IPS-NIHi7 (cell line): ENCODE measurements at regions not wholly inside any gene's neighbourhood (a gene's known extent, or its start where the extent isn't known, plus 50 kb on each side); places are given as distances from the start of the nearest gene placed in this dataset.
"Not testable (repeated sequence)": the region's sequence is repeated elsewhere in the genome, so short reads cannot be mapped to it uniquely, and the experiment has no call there.

Experiments used
- DNase-seq: peaks from one replicate; pipeline ENCODE4 v3.0.0; 2012; ENCODE audit warnings: mixed read lengths; ENCODE audit errors: extremely low spot score

DNA sequence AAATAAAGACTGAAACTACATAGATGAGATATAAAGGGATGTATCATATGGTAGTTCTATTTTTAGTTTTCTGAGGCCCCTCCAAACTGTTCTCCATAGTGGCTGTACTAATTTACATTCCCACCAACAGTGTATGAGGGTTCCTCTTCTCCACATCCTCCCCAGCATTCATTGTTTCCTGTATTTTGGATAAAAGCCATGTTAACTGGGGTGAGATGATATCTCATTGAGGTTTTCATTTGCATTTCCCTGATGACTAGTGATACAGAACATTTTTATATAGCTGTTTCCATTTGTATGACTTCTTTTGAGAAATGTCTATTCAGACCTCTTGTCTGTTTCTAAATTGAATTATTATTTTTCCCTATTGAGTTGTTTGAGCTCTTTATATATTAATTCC lies 229.3 kb downstream of the RFPL4B start:
- no peak for DNase-seq

DNA sequence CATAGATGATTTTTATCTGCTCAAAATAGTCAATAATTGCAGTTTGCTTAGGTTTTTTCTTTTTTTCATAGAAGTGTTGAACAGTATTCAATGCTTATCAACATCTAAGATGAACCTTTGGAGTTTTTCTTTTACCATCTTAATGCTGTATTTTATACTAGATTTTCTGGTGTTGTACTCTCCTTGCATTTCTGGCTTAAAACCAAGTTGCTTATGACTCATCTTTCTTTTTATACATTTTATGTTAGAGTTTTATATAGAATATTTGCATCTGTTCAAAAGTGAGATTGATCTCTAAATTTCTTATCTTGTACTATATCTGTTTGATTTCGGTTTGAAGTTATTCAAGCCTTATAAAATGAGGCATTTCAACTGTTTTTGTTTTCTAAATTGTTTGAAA lies 232.5 kb downstream of the RFPL4B start:
- DNase-seq: no peak

DNA sequence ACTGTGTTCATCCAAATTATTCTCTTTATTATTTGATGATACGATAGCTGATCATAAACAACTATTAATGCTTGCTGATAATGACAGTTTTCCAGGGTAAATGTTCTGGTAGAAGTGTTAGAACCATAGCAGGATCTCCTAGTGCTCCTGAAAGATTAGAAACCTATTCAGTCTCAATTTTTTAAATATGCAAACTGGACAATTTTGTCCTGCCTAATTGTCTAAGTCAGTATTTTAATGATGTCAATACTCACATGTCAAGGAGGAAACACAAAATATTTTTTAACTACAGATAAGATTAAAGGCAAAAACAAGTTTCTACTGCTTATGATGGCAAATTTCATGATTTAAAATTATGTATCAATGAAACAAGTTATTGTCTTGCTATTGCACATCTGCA lies 233.9 kb downstream of the RFPL4B start:
- DNase-seq: no peak

DNA sequence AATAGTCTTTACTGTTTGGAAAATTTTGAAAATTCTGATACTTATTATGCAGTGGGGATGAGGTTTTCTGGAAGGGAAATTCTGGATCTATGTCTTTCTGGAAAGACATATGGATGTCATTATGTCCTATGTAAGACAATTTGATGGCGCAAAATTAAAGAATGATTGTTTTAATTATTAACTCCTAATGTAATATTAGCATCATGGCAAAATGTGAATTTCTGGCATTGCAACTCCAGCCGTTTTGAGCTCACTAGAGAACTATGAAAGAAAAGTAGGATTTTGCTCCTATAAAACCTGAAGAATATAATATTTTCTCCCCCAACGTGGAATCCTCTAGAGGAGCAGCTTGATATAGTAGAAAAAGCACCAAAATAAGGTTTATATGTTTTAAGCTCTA lies 243.2 kb downstream of the RFPL4B start:
- DNase-seq: no peak

DNA sequence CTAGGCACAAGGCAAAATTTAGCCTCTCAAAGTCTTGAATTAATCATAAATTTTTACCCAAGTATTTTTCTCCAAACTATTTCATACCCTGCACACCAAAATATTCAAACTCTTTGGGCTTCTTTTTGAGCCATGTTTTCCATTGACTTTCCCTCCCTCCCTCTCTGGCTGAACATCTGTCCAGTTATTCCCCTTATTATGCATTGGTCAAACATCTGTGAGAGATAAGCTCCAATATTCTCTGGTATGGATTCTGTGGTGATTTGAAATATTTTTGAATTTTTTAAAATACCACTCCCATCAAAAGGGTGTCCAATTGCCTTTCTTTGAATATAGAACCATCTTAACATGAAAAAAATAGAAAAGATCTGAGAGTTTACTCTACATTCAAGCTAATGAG lies 244.2 kb downstream of the RFPL4B start:
- no peak for DNase-seq

DNA sequence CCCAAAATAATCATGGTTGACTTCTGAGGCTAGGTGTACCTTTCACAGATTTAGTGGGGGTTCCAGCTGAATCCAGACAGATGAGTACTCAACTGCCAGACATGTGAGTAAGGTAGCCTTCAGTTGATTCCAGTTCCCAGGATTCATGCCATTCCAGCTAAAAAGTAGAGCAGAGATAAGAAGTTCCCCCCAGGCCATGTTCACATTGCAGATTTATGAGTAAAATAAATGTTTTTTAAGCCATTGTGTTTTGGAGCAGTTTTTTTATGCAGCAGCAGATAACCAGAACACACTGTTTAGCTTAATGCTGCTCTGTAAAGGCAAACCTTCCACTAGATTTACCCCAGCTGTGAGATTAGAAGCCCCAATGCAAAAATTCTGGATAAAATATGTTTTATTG lies 245.0 kb downstream of the RFPL4B start:
- no peak for DNase-seq

DNA sequence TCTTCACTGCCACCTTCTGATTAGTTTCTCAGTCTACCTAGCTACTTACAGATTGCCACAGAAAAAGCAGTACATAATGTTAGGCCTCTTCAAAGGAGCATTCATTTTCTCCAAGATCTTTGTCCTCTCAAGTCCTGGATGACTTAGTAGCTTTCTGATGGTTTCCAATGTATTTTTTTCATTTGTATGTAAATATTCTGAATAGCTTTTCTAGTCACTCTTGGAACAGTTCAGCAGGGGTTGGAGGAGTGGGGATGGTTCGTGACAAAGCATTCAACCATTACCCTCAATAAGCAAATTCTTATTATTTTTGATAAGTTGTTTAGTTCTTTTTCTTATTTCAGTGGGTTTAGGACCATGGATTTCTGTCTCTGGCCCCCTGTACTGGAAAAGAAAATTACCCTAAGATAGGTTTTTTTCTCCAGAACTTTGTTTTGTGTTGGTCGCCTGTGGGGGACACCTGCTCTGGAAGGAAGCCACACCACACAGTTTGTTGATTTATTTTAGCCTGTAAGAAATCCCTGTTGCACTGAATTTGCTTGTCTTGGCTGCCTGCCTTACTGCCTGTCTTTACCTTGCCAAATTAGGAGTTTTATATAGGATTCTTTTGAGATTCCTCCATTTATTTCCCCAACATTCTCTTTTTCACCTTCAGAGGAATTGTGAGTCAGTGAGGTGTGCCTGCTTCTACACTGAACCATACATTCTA lies 247.9 kb downstream of the RFPL4B start:
- DNase-seq: no peak

DNA sequence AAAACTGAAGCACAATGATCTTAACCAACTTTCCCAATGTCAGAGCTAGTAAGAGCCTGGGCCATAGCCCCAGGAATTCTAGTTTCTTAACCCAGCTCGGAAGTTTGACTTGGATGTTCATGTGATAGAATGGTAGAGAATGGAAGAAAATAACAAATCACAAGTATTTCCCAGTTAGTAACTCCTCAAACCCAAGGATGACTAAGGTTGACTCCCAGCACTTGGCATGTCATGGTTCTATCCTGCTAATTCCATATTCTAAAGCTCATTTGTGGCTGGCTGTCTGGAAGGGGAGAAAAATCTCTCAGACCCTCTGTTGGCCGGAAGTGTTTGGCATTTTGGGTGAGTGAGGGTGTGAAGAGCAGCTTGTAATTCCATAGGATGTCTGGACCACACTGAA lies 248.7 kb downstream of the RFPL4B start:
- no peak for DNase-seq

DNA sequence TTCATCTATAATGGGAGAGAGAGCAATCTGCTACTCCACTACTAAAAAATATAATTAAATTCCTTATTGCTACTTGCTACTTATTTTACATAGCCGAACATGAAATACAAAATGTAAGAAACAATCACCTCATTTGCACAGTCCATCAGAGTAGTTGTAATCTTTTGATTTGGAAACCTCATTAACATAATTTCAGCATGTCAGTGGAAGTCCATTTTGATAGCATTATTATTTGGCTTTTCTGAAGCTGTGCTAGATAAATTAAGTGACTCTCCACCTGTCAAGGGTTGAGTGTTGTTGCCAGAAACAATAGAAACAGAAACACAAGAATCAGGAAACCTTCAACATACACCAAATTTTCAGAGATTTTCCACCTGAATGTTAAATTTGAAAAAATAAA lies 250.0 kb downstream of the RFPL4B start:
- no peak for DNase-seq

DNA sequence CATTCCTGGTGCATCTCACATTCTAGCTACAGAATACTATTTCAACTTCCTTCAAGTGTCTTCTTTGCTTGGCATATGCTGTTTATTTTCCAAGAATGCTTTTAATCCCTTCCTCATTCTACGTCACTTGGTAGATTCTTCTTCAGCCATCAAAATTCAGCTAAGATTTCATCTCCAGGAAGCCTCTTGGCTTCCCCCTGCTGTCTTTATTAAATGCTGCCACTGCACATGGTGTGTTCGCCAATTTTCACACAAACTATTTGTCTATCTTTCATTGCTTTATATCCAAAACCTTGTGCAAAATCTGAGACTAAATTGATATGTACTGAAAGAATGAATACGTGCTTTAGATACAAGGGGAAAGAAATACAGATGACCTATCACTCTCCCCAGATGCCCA lies 253.0 kb downstream of the RFPL4B start:
- no peak for DNase-seq

DNA sequence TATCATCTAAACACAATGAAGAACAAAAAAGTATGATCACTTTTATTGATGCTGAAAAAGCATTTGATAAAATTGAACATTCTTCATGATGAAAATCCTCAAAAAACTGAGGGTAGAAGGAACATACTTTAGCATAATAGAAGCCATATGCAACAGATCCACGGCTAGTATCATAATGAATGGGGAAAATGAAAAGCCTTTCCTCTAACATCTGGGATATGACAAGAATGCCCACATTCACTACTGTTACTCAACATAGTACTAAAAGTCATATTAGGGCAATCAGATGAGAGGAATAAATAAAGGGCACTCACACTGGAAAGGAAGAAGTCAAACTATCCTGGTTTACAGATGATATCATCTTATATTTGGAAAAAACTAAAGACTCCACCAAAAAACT lies 256.6 kb downstream of the RFPL4B start:
- no peak for DNase-seq

DNA sequence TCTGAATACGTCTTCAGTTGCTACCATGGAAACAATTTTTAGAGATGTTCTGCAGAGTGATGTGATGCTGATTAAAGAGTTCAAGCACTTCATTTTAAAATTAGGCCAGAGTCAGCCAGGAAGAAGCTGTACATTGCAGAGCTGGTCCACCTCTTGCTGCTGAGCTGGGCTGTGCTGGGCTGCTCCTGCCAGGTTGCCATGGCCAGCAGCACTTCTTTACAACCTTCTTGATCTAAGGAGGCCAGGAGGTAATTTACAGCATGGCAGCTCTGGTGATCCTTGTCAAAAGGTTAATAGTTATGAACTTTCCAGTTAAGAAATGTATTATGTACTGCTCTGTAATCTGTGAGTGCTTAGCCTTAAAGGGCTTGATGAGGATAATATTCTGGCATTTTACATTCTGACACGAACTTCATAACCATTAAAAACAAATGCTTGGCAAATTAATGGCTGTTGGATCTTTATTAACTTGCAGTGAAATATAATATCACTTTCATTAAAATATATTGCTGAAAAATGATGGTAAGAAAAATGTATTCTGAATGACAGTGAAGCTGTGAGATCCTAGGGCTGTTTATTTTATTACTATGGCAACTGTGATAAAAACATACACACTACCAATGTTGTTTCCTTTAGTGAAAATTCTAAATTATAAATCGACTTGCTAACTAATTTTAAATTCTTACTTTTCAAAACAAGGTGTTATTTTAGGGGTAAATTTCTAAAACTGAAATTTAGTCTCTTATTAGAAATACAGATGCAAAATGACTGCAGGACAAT lies 259.7 kb downstream of the RFPL4B start:
- no peak for DNase-seq

DNA sequence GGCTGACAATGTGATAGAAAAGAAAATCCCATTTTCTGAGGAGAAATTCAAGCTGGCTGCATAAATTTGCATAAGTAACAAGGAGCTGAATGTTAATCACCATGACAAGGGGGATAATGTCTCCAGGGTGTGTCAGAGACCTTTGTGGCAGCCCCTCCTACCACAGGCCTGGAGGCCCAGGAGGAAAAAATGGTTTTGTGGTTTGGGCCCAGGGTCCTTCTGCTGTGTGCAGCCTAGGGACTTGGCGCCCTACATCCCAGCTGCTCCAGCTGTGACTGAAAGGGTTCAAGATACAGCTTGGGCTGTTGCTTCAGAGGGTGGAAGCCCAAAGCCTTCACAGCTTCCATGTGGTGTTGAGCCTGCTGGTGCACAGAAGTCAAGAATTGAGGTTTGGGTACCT lies 261.8 kb downstream of the RFPL4B start:
- DNase-seq: not testable (repeated sequence)

DNA sequence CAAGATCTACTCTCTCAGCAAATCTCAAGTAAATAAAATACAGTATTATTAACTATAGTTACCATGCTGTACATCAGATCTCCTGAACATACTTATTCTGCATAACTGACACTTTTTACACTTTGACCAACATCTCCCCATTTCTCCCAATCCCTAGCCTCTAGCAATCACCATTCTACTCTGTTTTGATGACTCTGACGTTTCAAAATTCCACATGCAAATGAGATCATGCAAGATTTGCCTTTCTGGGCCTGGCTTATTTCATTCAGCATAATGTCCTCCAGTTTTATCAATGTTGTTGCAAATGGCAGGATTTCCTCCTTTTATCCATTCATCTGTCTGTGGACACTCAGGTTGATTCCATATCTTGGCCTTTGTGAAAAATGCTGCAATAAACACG lies 266.3 kb downstream of the RFPL4B start:
- DNase-seq: no peak

DNA sequence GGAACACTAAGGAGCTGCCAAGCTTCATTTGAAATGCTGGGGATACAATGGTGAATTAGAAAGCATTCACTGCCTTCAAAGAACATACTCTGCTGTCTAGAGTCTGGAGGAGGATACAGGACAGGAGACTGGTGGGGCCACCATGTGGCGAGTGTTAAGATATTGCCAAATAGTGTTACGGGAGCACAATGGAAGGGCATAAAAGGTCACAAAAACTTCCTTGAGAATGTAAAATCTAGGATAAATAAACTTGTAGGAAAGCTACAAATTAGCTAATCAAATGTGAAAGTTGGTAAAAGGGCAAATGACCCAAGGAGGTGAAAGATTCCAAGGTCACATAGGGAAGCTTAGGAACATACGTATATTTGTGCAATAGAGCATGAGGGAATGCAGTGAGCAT lies 271.7 kb downstream of the RFPL4B start:
- DNase-seq: peak; percentile 51

DNA sequence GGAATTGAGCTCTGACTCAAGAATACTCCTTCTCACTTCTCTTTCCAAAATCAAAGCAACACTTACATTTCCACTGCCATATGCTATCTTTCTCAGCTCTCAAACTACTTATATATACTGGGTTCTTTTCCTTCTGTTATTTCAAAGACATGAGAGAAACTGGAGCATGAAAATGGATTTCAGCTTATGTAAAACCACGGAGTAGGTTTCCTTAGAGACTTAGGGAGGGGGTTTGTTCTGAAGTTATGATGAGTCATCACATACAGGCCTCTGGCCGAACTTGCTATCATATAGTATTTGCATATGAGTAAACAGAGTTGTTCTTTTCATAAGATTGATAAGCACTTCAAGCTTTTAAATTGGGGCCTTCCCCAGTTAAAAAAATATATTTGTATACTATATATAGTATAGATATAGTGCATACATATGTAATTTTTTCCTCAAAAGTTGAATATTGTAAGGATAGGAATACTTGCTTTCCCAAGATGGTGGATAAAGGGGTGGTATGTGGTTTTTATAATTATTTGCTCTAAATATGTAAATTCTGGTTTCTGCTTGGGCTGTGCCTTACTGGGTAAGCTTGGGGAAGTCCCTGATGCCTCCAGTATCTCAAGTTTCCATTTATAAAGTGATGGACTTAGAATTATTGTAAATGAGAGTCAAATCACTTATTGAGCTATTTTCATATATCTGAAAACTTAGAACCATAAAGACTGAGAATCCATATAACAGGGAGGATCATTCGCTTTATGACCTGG lies 273.9 kb downstream of the RFPL4B start:
- DNase-seq: no peak

DNA sequence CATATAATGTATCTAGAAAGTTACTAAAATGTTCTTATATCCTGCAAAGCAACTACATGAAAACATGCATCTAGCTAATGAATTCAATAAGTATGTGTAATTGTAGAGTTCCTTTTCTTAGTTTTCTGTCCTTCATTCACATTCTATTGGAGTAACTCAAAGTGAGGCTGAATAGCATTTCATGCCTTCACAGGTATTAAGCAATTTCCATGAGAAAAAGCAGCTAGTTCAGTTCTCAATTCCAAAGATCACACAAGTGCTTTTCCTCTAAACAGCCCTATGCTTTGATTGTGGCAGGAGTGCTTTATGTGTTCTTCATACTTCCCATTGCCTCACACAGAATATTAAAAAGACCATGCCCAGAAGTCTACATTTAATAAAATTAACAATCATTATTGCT lies 274.9 kb downstream of the RFPL4B start:
- DNase-seq: no peak

DNA sequence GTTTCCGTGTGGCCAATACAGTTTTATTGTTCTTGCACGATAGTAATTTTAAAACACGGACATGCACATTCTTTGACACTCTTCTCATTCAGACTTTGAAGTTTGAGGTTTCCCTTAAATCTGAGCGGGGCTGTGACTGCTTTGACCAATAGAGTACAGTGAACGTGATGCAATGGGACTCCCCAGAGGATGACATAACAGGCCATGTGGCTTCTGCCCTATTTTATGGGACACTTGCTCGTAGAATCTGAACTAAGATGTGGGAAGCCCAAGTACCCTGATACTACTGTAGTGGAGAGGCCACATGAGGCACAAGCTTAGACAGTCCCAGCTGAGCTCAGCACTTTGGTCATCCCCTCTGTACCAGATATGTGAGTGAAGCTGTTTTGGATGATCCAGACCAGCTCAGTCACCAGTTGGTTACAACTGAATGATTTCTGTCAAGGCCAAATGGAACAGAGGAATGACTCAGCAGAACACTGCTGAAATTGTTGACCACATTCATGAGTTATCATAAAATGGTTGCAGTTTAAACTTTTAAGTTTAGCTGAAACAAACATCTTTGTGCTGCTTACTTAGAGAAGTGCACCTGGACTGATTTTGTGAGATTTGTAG lies 279.4 kb downstream of the RFPL4B start:
- DNase-seq: no peak

DNA sequence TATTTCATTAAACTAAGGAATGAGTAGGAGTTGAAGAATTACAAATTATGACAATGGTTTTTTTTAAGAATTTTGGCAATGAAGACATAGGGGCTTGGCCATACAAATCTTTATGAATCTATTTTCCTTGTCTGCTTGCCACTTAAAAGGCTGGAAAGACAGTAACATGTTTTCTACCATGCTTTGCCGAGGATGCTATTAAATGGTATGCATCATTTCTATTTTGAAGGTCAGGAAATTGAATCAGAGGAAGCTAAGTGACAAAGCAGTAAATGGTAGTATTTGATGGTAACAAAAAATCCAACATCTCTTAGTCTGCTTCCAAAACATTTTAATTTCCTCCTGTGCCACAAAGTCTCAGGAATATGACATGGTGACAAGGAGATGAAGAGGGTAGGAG lies 287.2 kb downstream of the RFPL4B start:
- DNase-seq: no peak

DNA sequence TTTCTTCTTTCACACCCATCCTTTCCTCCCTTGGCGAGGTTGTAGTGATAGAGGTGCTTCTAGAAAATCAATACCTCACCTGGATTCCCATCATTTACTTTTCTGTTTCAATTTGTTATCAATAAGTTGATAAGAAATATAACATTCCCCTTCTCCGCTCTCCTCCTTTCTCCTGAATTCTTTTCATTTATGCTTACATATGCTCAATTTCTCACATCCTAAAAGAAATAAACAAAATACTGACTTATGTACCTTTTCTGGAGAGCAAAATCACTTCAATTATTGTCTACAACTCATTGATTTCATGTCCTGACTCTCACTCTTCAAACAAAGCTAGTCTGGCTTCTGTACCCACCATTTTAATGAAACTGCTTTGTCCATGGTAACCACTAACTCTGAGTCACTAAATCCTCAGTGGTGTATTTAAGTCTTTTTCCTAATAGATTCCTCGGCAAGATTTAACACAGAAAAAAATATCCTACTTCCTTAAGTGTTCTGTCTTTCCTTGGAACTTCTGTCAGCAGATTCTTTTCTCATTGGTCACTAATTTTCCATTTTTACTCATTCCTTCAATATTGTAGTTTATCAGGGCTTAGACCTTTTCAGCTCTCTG lies 289.6 kb downstream of the RFPL4B start:
- DNase-seq: no peak

DNA sequence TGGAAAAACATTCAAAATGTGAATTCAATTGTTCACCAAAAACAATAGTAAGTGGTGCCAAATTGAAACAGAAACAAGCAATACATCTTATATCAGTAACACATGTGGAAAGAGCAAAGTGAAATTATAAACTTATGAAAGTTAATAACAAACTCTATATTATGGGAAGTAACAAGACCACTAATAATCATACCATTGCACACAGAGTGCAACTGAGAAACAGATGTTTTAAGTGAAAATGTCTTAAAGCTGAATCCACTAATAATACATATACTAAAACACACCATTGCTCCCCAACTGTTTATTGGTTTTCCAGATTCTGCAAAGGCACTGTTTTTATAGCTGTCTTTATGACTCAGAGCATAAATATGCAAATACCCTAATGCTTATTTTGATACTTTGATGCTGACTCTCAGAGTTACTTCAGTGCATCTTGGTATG lies 292.3 kb downstream of the RFPL4B start:
- DNase-seq: no peak

DNA sequence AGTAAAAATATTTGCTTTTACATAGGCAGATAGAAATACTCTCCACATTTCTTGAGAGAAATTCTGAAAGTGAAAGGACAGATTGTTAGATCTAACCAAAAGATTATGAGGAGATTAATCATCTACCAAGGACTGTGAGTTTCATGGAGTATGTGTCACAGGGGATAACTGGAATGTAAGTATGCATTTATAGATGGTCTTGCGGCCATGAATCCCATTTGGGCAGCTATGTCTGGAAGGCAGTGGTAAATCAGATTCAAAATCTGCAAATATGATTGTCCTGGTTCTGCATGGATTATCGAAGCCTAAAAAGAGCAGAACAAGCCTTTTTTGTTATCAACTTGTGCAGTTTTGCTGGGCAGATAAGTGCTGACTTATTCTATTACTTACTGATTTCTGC lies 293.8 kb downstream of the RFPL4B start:
- no peak for DNase-seq
